GM23338 (cell line): ENCODE measurements at regions not wholly inside any gene's neighbourhood (a gene's known extent, or its start where the extent isn't known, plus 50 kb on each side); places are given as distances from the start of the nearest gene placed in this dataset.

Source experiments
- CREB1 ChIP-seq: fragments of 250-450 bp; sonication (Bioruptor Pico); IDR thresholded peaks from 2 replicates; pipeline ENCODE4 v1.5.0; 2020; ENCODE audit warnings: low read depth, mild to moderate bottlenecking, moderate library complexity
- CTCF ChIP-seq, 2 experiments: fragments of 200-600 bp in 1 of 2; sonication (generic) in 1 of 2; conservative IDR thresholded peaks; 2 replicates each; pipeline versions ENCODE4 v1.5.1 to v1.6.1; 2016 to 2017; ENCODE audit warnings: antibody characterized with exemption in 2 of 2, low read depth in 2 of 2, mild to moderate bottlenecking in 2 of 2, moderate library complexity in 1 of 2
- ETS1 ChIP-seq: IDR thresholded peaks from 2 replicates; pipeline ENCODE4 v1.6.1; 2016; ENCODE audit warnings: antibody characterized with exemption
- EZH2 ChIP-seq: fragments of 200-600 bp; sonication (generic); IDR thresholded peaks from one replicate; pipeline ENCODE4 v1.8.0; 2017; ENCODE audit warnings: antibody characterized with exemption, mild to moderate bottlenecking, low read depth; ENCODE audit not compliant: unreplicated experiment
- EZH2phosphoT487 ChIP-seq: fragments of 200-600 bp; sonication (generic); IDR thresholded peaks from one replicate; pipeline ENCODE4 v1.8.1; 2018; ENCODE audit warnings: antibody characterized with exemption; ENCODE audit not compliant: unreplicated experiment
- JUNB ChIP-seq: IDR thresholded peaks from one replicate; pipeline ENCODE4 v1.6.1; 2016; ENCODE audit warnings: antibody characterized with exemption; ENCODE audit not compliant: unreplicated experiment
- NANOG ChIP-seq: IDR thresholded peaks from 2 replicates; pipeline ENCODE4 v1.6.1; 2016; ENCODE audit warnings: antibody characterized with exemption, borderline replicate concordance
- POLR2AphosphoS5 ChIP-seq: IDR thresholded peaks from 2 replicates; pipeline ENCODE4 v1.6.1; 2016; ENCODE audit warnings: antibody characterized with exemption, low read depth
- REST ChIP-seq: IDR thresholded peaks from one replicate; pipeline ENCODE4 v1.6.1; 2018; ENCODE audit warnings: antibody characterized with exemption; ENCODE audit not compliant: unreplicated experiment
- STAT1 ChIP-seq: IDR thresholded peaks from one replicate; pipeline ENCODE4 v1.6.1; 2016; ENCODE audit warnings: antibody characterized with exemption; ENCODE audit not compliant: unreplicated experiment

- TF ChIP-seq STAT1 (no peak), CTCF (conservative IDR thresholded peaks at IDR 0.05; ENCODE audit: low read depth in 2 of 2) (no peak), ETS1 (no peak), POLR2AphosphoS5 (no peak), JUNB (no peak), EZH2 (no peak), EZH2phosphoT487 (no peak), NANOG (no peak), CREB1 (CRISPR knock-in tag) (no peak), REST (no peak)
Observed at GRCh38 chr3:176426371-176426770, 770.9 kb downstream of the TBL1XR1 start.
